ENCODE measurements at regions not wholly inside any gene's neighbourhood (a gene's known extent, or its start where the extent isn't known, plus 50 kb on each side); places are given as distances from the start of the nearest gene placed in this dataset.

GRCh38 chr5:20266066-20266465, 278.1 kb upstream of the CDH18 start:
- no peak for DNase-seq

- no peak for DNase-seq
These were observed 274.9 kb upstream of the CDH18 start for GRCh38 chr5:20262896-20263295.

- DNase-seq: no peak
These were observed 266.7 kb upstream of the CDH18 start for GRCh38 chr5:20254748-20255147.

- no peak for DNase-seq
These were observed 260.1 kb upstream of the CDH18 start for GRCh38 chr5:20248118-20248517.

- no peak for DNase-seq
These were observed 257.5 kb upstream of the CDH18 start for GRCh38 chr5:20245432-20245974.

- no peak for DNase-seq
These were observed 253.4 kb upstream of the CDH18 start for GRCh38 chr5:20241351-20241750.

GRCh38 chr5:20231040-20231439, 243.0 kb upstream of the CDH18 start:
- no peak for DNase-seq

GRCh38 chr5:20230010-20230409, 242.0 kb upstream of the CDH18 start:
- DNase-seq: no peak

GRCh38 chr5:20229303-20230005, 241.5 kb upstream of the CDH18 start:
- no peak for DNase-seq

- no peak for DNase-seq
These were observed 237.0 kb upstream of the CDH18 start for GRCh38 chr5:20224966-20225365.

- no peak for DNase-seq
These were observed 236.0 kb upstream of the CDH18 start for GRCh38 chr5:20224046-20224445.

GRCh38 chr5:20223451-20223850, 235.5 kb upstream of the CDH18 start:
- DNase-seq: no peak

GRCh38 chr5:20215257-20215656, 227.3 kb upstream of the CDH18 start:
- no peak for DNase-seq

- no peak for DNase-seq
These were observed 225.8 kb upstream of the CDH18 start for GRCh38 chr5:20213803-20214202.

- DNase-seq: no peak
These were observed 224.7 kb upstream of the CDH18 start for GRCh38 chr5:20212701-20213100.

- DNase-seq: no peak
These were observed 178.5 kb upstream of the CDH18 start for GRCh38 chr5:20166456-20166855.

GRCh38 chr5:20158006-20158405, 170.0 kb upstream of the CDH18 start:
- DNase-seq: no peak

GRCh38 chr5:20157089-20157488, 169.1 kb upstream of the CDH18 start:
- no peak for DNase-seq

GRCh38 chr5:20145240-20145639, 157.2 kb upstream of the CDH18 start:
- DNase-seq: no peak

GRCh38 chr5:20129501-20129900, 141.5 kb upstream of the CDH18 start:
- no peak for DNase-seq

GRCh38 chr5:20128343-20128742, 140.3 kb upstream of the CDH18 start:
- no peak for DNase-seq

- no peak for DNase-seq
These were observed 126.5 kb upstream of the CDH18 start for GRCh38 chr5:20114526-20114925.

GRCh38 chr5:20113931-20114330, 125.9 kb upstream of the CDH18 start:
- DNase-seq: no peak

GRCh38 chr5:20113031-20113715, 125.2 kb upstream of the CDH18 start:
- DNase-seq: no peak

GRCh38 chr5:20109326-20109725, 121.3 kb upstream of the CDH18 start:
- DNase-seq: no peak
